Retinal pigment epithelial cell (primary cell): ENCODE measurements at regions not wholly inside any gene's neighbourhood (a gene's known extent, or its start where the extent isn't known, plus 50 kb on each side); places are given as distances from the start of the nearest gene placed in this dataset.

Source experiments
- DNase-seq: peaks from one replicate; pipeline ENCODE4 v3.0.0-alpha.2; 2010; ENCODE audit warnings: low read depth
- H3K4me3 ChIP-seq: 2 replicates; pipeline ENCODE4 v1.5.1; 2011; ENCODE audit warnings: mild to moderate bottlenecking, low read length, control low read depth, moderate library complexity
- TF ChIP-seq, protein P1 (sequence below): conservative IDR thresholded peaks from 2 replicates; pipeline ENCODE4 v1.5.1; 2011; ENCODE audit warnings: low read depth, low read length, control low read depth, inconsistent platforms

DNA sequence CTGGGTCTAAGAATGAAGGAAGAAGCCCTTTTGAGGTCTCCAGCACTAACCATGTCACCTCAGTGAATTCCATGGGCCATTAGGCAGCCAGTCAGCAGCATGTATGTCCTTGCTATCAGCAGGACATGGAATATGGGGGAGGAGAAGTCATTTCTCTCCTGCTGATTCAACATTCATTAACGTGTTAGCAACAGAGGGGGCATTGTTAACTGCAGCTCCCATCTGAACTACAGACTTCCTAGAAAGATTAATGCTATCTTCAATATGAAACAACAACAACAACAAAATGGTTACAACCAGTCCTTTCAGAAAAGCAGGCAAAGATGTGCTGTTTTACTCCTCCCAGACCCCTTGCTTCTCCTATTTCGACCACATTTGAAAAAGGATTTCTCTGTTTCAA, 120.4 kb upstream of the SLC34A2 start:
- no peak overlapping the region for H3K4me3 ChIP-seq
- peak; percentile 2 for DNase-seq
- TF ChIP-seq, protein P1, sequence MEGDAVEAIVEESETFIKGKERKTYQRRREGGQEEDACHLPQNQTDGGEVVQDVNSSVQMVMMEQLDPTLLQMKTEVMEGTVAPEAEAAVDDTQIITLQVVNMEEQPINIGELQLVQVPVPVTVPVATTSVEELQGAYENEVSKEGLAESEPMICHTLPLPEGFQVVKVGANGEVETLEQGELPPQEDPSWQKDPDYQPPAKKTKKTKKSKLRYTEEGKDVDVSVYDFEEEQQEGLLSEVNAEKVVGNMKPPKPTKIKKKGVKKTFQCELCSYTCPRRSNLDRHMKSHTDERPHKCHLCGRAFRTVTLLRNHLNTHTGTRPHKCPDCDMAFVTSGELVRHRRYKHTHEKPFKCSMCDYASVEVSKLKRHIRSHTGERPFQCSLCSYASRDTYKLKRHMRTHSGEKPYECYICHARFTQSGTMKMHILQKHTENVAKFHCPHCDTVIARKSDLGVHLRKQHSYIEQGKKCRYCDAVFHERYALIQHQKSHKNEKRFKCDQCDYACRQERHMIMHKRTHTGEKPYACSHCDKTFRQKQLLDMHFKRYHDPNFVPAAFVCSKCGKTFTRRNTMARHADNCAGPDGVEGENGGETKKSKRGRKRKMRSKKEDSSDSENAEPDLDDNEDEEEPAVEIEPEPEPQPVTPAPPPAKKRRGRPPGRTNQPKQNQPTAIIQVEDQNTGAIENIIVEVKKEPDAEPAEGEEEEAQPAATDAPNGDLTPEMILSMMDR = no peak

DNA sequence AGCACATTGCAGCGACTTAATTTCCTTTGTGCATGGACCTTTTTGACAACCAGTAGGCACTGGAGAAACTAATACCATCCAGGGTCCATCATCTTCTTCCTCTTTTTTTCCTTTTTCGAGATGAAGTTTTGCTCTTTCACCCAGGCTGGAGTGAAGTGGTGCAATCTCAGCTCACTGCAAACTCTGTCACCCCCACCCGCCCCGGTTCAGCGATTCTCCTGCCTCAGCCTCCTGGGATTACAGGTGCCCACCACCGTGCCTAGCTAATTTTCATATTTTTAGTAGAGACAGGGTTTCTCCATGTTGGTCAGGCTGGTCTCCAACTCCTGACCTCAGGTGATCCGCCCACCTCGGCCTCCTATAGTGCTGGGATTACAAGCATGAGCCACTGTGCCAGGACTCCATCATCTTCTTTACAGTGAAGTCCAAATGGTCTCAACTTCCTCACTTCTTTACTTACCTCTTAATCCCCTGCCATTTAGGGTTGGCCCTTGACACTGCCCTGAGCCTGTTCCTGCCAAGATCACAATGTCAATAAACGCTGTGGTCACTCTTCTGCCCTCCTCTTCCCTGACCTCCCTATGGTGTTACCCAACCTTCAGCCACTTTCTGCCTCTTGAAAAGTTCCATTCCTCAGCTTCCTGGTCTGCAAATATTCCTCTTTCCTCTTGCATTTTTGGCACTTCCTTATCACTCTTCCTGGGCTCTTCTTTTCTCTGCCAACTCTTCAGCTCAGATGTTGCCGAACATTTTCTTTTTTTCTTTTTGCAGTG, 119.8 kb upstream of the SLC34A2 start:
- DNase-seq = no peak
- H3K4me3 ChIP-seq = no peak overlapping the region
- TF ChIP-seq, protein P1 = no peak

DNA sequence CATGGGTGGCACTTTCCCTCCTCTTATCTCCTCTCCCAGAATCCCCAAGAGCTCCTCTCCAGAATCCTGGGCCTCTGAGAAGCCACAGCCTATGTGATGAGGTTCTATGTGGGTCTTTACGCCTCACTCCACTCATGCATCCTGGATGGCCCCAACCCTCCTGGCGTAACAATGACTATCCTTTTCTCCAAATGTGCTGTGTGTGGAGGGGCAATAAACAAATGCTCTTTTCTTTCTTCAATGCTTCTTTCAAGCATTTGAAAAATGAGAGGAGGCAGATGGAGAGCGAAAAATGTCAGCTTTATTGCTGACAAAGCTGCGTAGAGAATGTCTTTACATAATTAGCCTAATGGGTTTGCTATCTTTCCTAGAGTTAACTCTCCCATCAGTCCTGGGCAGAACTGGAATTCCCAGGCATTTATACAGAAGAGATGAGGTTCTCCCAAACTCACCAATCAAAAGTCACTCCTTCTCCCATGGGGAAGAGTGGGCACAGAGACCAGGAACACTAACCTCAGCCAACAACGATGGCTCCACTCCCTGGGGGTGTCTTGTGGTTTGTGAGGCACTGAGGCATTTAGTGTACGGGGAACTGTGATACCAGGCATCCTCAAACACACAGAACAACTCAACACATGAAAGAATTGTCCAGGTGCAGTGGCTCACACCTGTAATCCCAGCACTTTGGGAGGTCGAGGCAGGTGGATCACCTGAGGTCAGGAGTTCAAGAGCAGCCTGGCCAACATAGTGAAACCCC, 118.9 kb upstream of the SLC34A2 start:
- H3K4me3 ChIP-seq = no peak overlapping the region
- TF ChIP-seq, protein P1 = no peak
- no peak for DNase-seq

DNA sequence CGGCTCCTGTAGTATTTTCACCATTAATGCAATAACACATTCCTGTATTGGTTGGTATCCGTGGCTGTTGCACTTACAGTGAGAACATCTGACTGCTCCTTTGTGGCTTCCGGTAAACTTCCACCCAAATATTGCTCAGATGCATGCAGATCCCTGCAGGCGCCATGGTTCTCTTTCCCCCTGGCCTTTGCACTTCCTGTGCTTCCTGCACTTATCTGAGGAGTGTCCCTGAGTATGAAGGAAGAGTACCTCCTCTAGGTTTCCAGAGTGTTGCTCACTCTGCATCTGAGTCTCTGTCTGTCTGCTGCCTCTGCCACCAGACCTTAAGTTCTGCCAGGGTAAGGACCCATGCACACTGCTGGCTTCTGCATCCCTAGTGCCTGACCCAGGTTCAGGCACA, 117.2 kb upstream of the SLC34A2 start:
- no peak overlapping the region for H3K4me3 ChIP-seq
- TF ChIP-seq, protein P1 = no peak
- DNase-seq = no peak

DNA sequence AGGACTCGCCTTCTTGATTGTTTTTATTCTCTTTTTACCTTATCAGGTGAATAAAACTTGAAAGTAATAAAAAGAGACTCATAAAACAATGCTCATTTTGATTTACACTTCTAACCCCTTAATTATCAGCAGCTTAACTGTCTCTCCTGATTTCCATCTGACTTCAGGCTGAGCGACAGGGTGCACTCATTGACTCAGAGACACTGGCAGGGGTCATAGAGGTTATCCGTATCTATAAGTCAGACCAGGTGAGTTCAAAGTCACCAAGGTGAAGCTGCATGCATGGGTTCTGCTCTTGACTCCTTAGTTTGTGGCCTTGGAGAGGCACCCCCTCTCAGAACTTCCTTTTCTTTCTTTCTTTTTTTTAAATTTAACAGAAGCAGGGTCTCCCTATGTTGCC, 116.4 kb upstream of the SLC34A2 start:
- DNase-seq = no peak
- H3K4me3 ChIP-seq = no peak overlapping the region
- TF ChIP-seq, protein P1 = no peak

DNA sequence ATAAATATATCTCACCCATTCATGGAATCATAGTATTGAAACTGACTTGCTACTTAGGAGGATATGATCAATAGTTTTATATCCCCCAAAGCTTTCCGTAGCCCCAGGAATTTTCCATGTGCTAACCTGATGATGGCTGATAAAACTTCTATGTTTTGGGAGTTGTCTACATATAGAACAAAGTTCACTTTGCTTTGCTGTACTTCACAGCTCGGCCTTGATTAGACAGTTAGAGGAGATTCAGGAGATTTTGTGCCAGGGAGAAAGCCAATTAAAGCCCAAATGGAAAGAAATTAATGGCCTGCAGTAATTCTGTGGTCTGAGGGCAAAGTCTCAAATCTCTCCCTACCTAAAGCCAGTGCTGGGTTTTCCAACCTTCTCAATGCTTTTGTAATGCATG, 114.9 kb upstream of the SLC34A2 start:
- DNase-seq = no peak
- no peak overlapping the region for H3K4me3 ChIP-seq
- TF ChIP-seq, protein P1 = no peak

DNA sequence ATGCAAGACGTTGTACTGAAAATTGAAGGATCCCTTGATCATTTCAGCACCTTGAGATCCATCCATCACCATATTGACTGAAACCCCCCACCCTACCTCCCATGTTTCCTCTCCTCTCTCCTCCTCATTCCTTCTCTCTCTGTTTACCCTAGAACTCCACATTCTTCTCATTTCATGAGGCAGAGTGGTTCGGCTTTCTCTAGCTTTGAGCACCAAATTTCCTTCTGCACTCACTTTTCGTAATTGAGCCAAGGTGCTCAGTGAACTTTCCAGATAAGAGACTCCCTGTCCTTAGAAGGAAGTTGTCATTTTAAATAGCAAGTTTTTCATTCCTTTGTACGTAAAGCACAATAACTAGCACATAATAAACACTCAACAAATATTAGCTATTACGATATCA, 108.3 kb upstream of the SLC34A2 start:
- no peak for DNase-seq
- TF ChIP-seq, protein P1 = no peak
- no peak overlapping the region for H3K4me3 ChIP-seq
